T47D (cell line): ENCODE measurements at regions not wholly inside any gene's neighbourhood (a gene's known extent, or its start where the extent isn't known, plus 50 kb on each side); places are given as distances from the start of the nearest gene placed in this dataset.

Experiments used
- DNase-seq, 2 experiments: peaks; one replicate each; pipeline versions ENCODE4 v3.0.0 to v3.0.0-alpha.2; 2011 to 2012; ENCODE audit warnings: low read depth in 1 of 2, low spot score in 1 of 2
- JUND ChIP-seq: IDR thresholded peaks from 2 replicates; pipeline ENCODE4 v1.6.1; 2012; ENCODE audit warnings: low read depth
- in situ Hi-C: cut with HindIII; loops from 2 replicates; pipeline ENCODE4 v1.10.0; 2016; ENCODE audit warnings: low sequenced_read_pairs, low pct_unique_long_range_greater_than_20kb

GRCh38 chr5:96088706-96089498 lies 127.3 kb upstream of the ELL2 start:
- no peak for TF ChIP-seq JUND
- in situ Hi-C loops = no loop called here
- no peak for DNase-seq

DNA sequence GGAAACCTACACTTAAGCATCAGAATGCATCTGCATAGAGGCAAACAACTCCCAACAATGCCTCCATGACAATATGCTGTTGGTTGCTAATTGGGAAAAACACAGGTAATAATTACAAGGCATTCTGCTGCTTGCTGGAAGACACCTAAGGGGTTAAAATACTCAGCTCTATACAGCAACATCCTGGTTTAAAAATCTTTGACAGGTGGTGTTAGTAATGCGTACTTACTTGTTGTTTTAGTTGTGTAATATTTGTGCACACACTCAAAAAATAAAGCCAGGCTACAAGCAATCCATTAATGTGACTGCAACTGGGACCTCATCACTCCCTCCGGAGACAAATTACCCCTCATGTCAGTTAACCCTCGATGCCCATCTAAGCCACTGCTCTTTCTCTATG lies 126.3 kb upstream of the ELL2 start:
- in situ Hi-C loops = no loop called here
- DNase-seq = no peak
- no peak for TF ChIP-seq JUND

DNA sequence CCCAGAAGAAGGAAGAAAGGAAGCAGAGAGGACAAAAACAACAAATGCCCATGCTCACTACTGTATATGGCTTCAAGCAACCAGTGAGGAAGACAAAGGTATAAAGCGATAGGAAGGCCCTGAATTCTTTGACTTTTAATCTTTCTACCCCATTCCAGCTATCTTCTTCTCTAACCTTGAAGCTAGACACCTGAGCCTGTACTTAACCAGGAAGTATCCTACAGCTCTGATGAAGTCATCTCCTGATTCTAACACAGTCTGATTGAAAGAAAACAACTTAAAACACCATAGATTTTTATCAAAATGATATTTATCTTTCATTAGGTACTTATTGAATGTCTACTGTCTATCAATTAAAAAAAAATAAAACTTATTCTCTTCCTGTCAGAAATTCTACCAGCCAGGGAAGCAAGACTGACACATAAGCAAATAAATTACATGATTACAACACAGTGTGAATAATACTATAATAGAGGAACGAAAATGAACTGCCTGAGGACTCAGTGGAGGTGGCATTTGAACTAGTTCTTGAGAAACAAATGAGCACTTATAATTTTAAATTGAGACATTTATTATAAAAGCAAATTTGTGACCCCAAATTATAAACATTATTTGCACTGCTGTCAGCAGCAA lies 123.3 kb upstream of the ELL2 start:
- in situ Hi-C loops = no loop called here
- TF ChIP-seq JUND = no peak
- no peak for DNase-seq

- no peak for TF ChIP-seq JUND
- DNase-seq = no peak
- in situ Hi-C loops = no loop called here
Measured at GRCh38 chr5:96083361-96083881, 121.8 kb upstream of the ELL2 start.

DNA sequence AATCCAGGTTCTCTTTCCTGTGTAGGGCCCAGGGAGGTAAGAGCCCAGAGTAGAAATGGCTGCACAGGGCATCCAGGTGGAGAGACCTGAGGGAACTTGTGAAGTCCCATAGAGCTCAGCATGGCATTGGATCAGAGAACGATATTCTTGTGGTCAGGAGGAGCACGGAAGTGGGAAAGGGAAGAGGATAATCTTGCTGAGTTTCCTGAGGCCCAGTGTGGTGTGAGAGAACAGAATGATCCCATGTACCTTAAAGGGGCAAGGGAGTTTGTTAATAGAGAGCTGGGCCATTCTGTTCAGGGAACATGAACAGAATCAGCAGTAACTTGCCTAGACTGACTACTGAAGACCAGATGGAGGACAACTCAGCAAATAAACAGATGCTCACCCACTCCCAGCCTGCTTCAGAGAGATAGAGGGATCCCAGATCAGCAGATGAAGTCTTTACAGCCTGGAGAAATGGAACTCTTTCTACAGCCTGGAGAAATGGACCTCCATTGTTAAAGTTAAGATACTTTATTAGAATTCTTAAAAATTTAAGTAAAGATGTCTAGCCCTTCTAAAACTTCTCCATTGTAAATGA lies 119.7 kb upstream of the ELL2 start:
- in situ Hi-C loops = no loop called here
- TF ChIP-seq JUND = no peak

GRCh38 chr5:96080557-96080956 lies 118.9 kb upstream of the ELL2 start:
- no peak for DNase-seq
- TF ChIP-seq JUND = no peak
- in situ Hi-C loops = no loop called here

More for the DNA sequence above, 119.7 kb upstream of the ELL2 start:
- no peak for DNase-seq

DNA sequence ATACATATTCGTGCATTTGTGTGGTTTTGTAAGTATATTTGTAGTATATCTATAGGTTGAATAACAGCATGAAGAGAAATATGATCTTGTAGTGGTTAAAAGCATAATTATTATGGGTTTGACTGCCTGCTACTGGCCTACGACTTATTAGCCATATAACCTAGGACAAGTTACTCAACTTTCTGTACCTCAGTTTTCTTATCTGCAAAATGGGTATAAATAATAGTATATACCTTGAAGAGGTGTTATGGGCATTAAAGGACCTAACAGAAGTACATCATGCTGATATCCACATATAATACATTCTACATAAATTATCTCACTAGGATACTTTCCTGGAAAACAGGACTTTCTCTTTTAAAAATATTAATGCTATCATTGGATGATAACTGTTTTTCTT lies 118.3 kb upstream of the ELL2 start:
- DNase-seq = no peak
- in situ Hi-C loops = no loop called here
- no peak for TF ChIP-seq JUND

DNA sequence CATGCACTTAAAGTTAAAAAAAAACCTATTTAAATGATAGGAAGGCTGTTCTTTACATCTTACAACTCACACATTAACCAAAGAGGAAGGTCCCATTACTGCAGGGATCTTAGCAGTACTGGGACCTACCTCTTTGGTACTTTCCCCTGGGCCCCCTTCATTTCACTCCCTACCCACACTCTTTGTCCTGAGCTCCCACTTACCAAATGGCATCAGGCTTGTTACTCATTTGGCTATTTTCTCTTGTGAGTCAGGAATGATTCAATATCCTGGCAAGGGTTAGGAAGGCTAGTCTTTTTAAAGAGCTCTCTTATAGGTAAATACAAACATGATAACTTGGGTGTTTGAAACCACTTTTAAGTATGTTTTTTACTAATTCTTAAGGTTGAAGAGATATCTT lies 117.4 kb upstream of the ELL2 start:
- no peak for DNase-seq
- no peak for TF ChIP-seq JUND
- in situ Hi-C loops = no loop called here

GRCh38 chr5:96076451-96076850 lies 114.8 kb upstream of the ELL2 start:
- in situ Hi-C loops = no loop called here
- TF ChIP-seq JUND = no peak
- DNase-seq = no peak

DNA sequence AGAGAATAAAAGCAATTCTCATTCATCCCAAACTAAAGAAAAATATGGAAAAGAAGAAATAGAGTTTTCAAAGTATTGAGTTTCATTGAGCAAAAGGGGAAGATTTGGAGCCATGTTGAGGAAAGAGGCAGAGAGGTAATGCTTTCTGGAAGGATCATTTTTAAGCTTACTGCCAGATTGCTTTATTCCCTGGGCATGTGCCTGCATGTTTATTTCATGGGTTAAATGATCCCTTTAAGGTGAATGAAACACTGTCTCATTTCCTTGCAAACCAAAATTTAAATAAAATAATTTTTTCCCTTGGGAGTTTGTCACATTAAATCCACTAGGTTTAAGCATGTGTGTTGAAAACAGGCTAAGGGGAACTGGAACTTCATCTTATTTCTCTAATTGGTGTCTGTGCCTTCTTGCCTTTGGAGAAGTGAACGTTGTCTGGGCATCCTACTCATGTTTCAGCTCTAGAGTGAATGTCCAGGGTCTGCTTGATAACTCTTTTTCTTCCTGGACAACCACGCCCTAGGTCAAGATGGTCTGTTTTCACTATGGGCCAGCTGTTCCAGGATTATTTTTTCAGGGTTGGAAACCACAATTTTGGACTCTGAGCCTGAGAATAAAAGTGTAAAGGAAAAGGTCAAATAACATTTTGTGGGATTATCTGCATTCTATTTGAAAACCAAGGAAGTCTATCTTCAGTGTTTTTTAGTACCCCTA lies 114.1 kb upstream of the ELL2 start:
- in situ Hi-C loops = no loop called here
- no peak for DNase-seq
- TF ChIP-seq JUND = no peak

- no peak for TF ChIP-seq JUND
- in situ Hi-C loops = no loop called here
- peak in 1 of 2 experiments; percentile 19 for DNase-seq
Measured at GRCh38 chr5:96074870-96075269, 113.2 kb upstream of the ELL2 start.

DNA sequence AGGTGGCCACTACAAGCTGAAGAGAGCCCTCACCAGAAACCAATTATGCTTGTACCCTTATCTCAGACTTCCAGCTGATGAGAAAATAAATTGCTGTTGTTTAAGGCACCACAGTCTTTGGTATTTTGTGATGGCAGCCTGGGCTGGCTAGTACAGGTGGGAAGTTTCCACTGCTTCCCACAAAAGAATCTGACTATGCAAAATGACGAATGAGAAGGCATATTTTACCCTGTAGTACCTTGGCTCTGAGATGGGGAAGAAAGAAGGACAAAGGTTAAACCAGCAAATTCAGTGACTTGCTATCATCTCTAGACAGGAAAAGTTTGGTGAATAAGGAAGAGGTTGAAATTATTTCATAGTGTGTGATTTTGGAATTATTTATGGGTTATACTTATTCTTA lies 112.8 kb upstream of the ELL2 start:
- in situ Hi-C loops = no loop called here
- no peak for TF ChIP-seq JUND
- no peak for DNase-seq
